ENCODE measurements at regions not wholly inside any gene's neighbourhood (a gene's known extent, or its start where the extent isn't known, plus 50 kb on each side); places are given as distances from the start of the nearest gene placed in this dataset.
A peak's percentile ranks its signal among the peaks of the same experiment; 100 is the strongest.

GRCh38 chr11:10358696-10359095 lies 53.8 kb downstream of the ADM start:
- no peak for DNase-seq (ENCODE audit: low spot score)

- DNase-seq (ENCODE audit: low spot score): no peak
Observed at GRCh38 chr11:10359171-10359570, 54.3 kb downstream of the ADM start.

- no peak for DNase-seq (ENCODE audit: low spot score)
Observed at GRCh38 chr11:10360835-10361234, 56.0 kb downstream of the ADM start.

GRCh38 chr11:10365045-10365444 lies 60.2 kb downstream of the ADM start:
- DNase-seq (ENCODE audit: low spot score): no peak

GRCh38 chr11:10366568-10367331 lies 61.9 kb downstream of the ADM start:
- DNase-seq (ENCODE audit: low spot score): peak; percentile 64

- no peak for DNase-seq (ENCODE audit: low spot score)
Observed at GRCh38 chr11:10371926-10372641, 67.2 kb downstream of the ADM start.

- DNase-seq (ENCODE audit: low spot score): no peak
Observed at GRCh38 chr11:10373340-10373739, 68.5 kb downstream of the ADM start.

GRCh38 chr11:10373929-10374328 lies 69.1 kb downstream of the ADM start:
- no peak for DNase-seq (ENCODE audit: low spot score)

- DNase-seq (ENCODE audit: low spot score): no peak
Observed at GRCh38 chr11:10374386-10374785, 69.5 kb downstream of the ADM start.

- DNase-seq (ENCODE audit: low spot score): no peak
Observed at GRCh38 chr11:10375280-10375971, 70.6 kb downstream of the ADM start.

- no peak for DNase-seq (ENCODE audit: low spot score)
Observed at GRCh38 chr11:10376061-10376460, 71.2 kb downstream of the ADM start.

- no peak for DNase-seq (ENCODE audit: low spot score)
Observed at GRCh38 chr11:10377183-10377582, 72.3 kb downstream of the ADM start.

- no peak for DNase-seq (ENCODE audit: low spot score)
Observed at GRCh38 chr11:10378362-10378761, 73.5 kb downstream of the ADM start.

- no peak for DNase-seq (ENCODE audit: low spot score)
Observed at GRCh38 chr11:10379022-10379421, 74.1 kb downstream of the ADM start.

- no peak for DNase-seq (ENCODE audit: low spot score)
Observed at GRCh38 chr11:10379426-10379825, 74.6 kb downstream of the ADM start.

- no peak for DNase-seq (ENCODE audit: low spot score)
Observed at GRCh38 chr11:10379871-10380568, 75.0 kb upstream of the AMPD3 start.

GRCh38 chr11:10380921-10381320 lies 74.1 kb upstream of the AMPD3 start:
- no peak for DNase-seq (ENCODE audit: low spot score)

GRCh38 chr11:10381736-10382135 lies 73.3 kb upstream of the AMPD3 start:
- no peak for DNase-seq (ENCODE audit: low spot score)

- DNase-seq (ENCODE audit: low spot score): no peak
Observed at GRCh38 chr11:10382518-10382917, 72.5 kb upstream of the AMPD3 start.

GRCh38 chr11:10385696-10386095 lies 69.4 kb upstream of the AMPD3 start:
- DNase-seq (ENCODE audit: low spot score): no peak

- no peak for DNase-seq (ENCODE audit: low spot score)
Observed at GRCh38 chr11:10386361-10386760, 68.7 kb upstream of the AMPD3 start.

GRCh38 chr11:10386861-10387205 lies 68.2 kb upstream of the AMPD3 start:
- DNase-seq (ENCODE audit: low spot score): no peak
